ENCODE measurements at regions not wholly inside any gene's neighbourhood (a gene's known extent, or its start where the extent isn't known, plus 50 kb on each side); places are given as distances from the start of the nearest gene placed in this dataset.

GRCh38 chr6:56403745-56404144 is 156.4 kb upstream of the COL21A1 start:
- ATAC-seq (ENCODE audit: insufficient read depth, low read depth) (no peak), DNase-seq (no peak)
- H3K27ac ChIP-seq (ENCODE audit: low read length) = no peak overlapping the region
- no peaks in the 10 kb centered on the region for H3K79me2 ChIP-seq (ENCODE audit: insufficient read depth, low read length)
- no peak overlapping the region for H3K9ac ChIP-seq (ENCODE audit: low read depth, low read length)
- H3K4me2 ChIP-seq (ENCODE audit: insufficient read depth, low read length) = no peak overlapping the region
- no peak overlapping the region for H3K4me3 ChIP-seq (ENCODE audit: low read depth in 1 of 2, low read length in 2 of 2)
- no peak overlapping the region for H2AFZ ChIP-seq (ENCODE audit: low read depth, low read length)
- no peaks in the 10 kb centered on the region for H3K27me3 ChIP-seq (ENCODE audit: insufficient read depth, low read length, poor library complexity)
- H3K36me3 ChIP-seq (ENCODE audit: insufficient read depth, low read length) = no peaks in the 10 kb centered on the region
- no peak for TF ChIP-seq CTCF (IDR thresholded peaks at IDR 0.05; ENCODE audit: borderline replicate concordance, extremely low read depth, low read length, poor library complexity, severe bottlenecking)
- no peak for TF ChIP-seq EZH2 (IDR thresholded peaks at IDR 0.05; ENCODE audit: borderline replicate concordance, low read depth, low read length, severe bottlenecking)
- no peaks in the 10 kb centered on the region for H3K9me3 ChIP-seq (ENCODE audit: insufficient read depth, low read length, severe bottlenecking)
- H3K4me1 ChIP-seq (ENCODE audit: insufficient read depth, low read length) = no peaks in the 10 kb centered on the region
- no peaks in the 10 kb centered on the region for H4K20me1 ChIP-seq (ENCODE audit: insufficient read depth, low read length)

- Histone ChIP-seq H2AFZ (ENCODE audit: low read depth, low read length) (no peak overlapping the region), H3K36me3 (ENCODE audit: insufficient read depth, low read length) (no peaks in the 10 kb centered on the region), H3K9me3 (ENCODE audit: insufficient read depth, low read length, severe bottlenecking) (no peaks in the 10 kb centered on the region), H3K9ac (ENCODE audit: low read depth, low read length) (no peak overlapping the region), H3K4me2 (ENCODE audit: insufficient read depth, low read length) (no peak overlapping the region), H3K27me3 (ENCODE audit: insufficient read depth, low read length, poor library complexity) (no peaks in the 10 kb centered on the region), H4K20me1 (ENCODE audit: insufficient read depth, low read length) (no peaks in the 10 kb centered on the region), H3K27ac (ENCODE audit: low read length) (no peak overlapping the region), H3K4me3 (ENCODE audit: low read depth in 1 of 2, low read length in 2 of 2) (no peak overlapping the region), H3K4me1 (ENCODE audit: insufficient read depth, low read length) (no peaks in the 10 kb centered on the region), H3K79me2 (ENCODE audit: insufficient read depth, low read length) (no peaks in the 10 kb centered on the region)
- ATAC-seq (ENCODE audit: insufficient read depth, low read depth) (no peak), DNase-seq (no peak)
- TF ChIP-seq CTCF (IDR thresholded peaks at IDR 0.05; ENCODE audit: borderline replicate concordance, extremely low read depth, low read length, poor library complexity, severe bottlenecking) = no peak
- TF ChIP-seq EZH2 (IDR thresholded peaks at IDR 0.05; ENCODE audit: borderline replicate concordance, low read depth, low read length, severe bottlenecking) = no peak
Observed at GRCh38 chr6:56401477-56402070, 154.2 kb upstream of the COL21A1 start.

- no peak for DNase-seq
- Histone ChIP-seq H4K20me1 (ENCODE audit: insufficient read depth, low read length) (no peaks in the 10 kb centered on the region), H3K4me2 (ENCODE audit: insufficient read depth, low read length) (no peak overlapping the region), H3K27ac (ENCODE audit: low read length) (no peak overlapping the region), H3K79me2 (ENCODE audit: insufficient read depth, low read length) (no peaks in the 10 kb centered on the region), H3K9me3 (ENCODE audit: insufficient read depth, low read length, severe bottlenecking) (no peaks in the 10 kb centered on the region), H3K4me3 (ENCODE audit: low read depth in 1 of 2, low read length in 2 of 2) (no peak overlapping the region), H2AFZ (ENCODE audit: low read depth, low read length) (no peak overlapping the region), H3K9ac (ENCODE audit: low read depth, low read length) (no peak overlapping the region), H3K4me1 (ENCODE audit: insufficient read depth, low read length) (no peaks in the 10 kb centered on the region), H3K36me3 (ENCODE audit: insufficient read depth, low read length) (no peaks in the 10 kb centered on the region), H3K27me3 (ENCODE audit: insufficient read depth, low read length, poor library complexity) (no peaks in the 10 kb centered on the region)
- no peak for TF ChIP-seq CTCF (IDR thresholded peaks at IDR 0.05; ENCODE audit: borderline replicate concordance, extremely low read depth, low read length, poor library complexity, severe bottlenecking)
- no peak for TF ChIP-seq EZH2 (IDR thresholded peaks at IDR 0.05; ENCODE audit: borderline replicate concordance, low read depth, low read length, severe bottlenecking)
- no peak for ATAC-seq (ENCODE audit: insufficient read depth, low read depth)
Observed at GRCh38 chr6:56400273-56400672, 152.9 kb upstream of the COL21A1 start.
